ENCODE measurements at regions not wholly inside any gene's neighbourhood (a gene's known extent, or its start where the extent isn't known, plus 50 kb on each side); places are given as distances from the start of the nearest gene placed in this dataset.

DNA sequence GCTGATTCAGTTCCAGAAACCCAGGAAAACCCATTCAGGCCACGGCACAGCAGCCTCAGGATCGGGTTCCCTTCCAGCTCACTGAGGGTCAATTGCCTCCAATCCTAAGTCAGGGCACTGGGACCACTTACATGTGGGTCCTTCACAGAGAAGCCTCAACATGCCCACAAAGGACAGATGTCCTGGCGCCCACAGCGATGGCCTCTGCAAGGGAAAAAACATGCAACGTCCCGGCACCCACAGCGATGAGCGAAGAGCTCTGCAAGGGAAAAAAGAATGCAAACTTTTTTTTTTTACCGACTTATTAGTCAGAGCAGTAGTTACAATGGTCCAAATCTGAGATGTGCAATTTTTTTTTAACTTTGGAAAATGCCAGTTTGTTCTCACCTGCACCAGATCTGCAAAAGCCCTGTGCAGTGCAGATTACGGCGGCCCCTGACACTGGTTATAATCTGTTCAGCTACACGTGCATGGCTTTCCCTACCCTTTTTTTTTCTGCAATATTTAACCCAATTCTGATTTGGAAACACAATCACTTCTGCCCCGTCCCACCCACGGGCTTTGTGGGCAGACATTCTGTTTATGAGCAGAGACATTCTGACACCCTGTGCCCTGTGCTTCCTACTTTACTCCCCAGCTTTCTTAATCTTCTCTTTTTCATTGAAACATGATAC, 159.3 kb upstream of the SALL3 start:
- no peak for TF ChIP-seq CTCF (IDR thresholded peaks at IDR 0.05; ENCODE audit: borderline replicate concordance, extremely low read depth, low read length, poor library complexity, severe bottlenecking)
- TF ChIP-seq EZH2 (IDR thresholded peaks at IDR 0.05; ENCODE audit: borderline replicate concordance, low read depth, low read length, severe bottlenecking), result no peak

All from DND-41 (cell line).